ENCODE measurements at regions not wholly inside any gene's neighbourhood (a gene's known extent, or its start where the extent isn't known, plus 50 kb on each side); places are given as distances from the start of the nearest gene placed in this dataset.

- Histone ChIP-seq H2BK120ac (ENCODE audit: low read depth, low read length) (no peak overlapping the region), H4K91ac (ENCODE audit: low read depth, low read length, poor library complexity) (no peak overlapping the region), H3K27me3 (ENCODE audit: control insufficient read depth in 3 of 3, insufficient read depth in 3 of 3, low read depth in 1 of 3, low read length in 3 of 3) (peaks cover 0 to 6% (median 0%) of the 10 kb centered on the region in 3 experiments), H4K8ac (ENCODE audit: low read depth, low read length) (no peak overlapping the region), H3K79me1 (ENCODE audit: low read depth, low read length) (peaks cover 4% of the 10 kb centered on the region), H3K36me3 (replicated peaks in 1 of 2; ENCODE audit: control insufficient read depth in 2 of 2, insufficient read depth in 2 of 2, low read length in 2 of 2) (peaks cover 0 to 2% of the 10 kb centered on the region in 2 donors), H3K4me1 (ENCODE audit: control insufficient read depth in 2 of 2, insufficient read depth in 1 of 2, low read depth in 1 of 2, low read length in 2 of 2) (no peaks in the 10 kb centered on the region), H2AK5ac (ENCODE audit: low read depth, low read length) (no peak overlapping the region), H2BK5ac (ENCODE audit: low read length) (no peak overlapping the region), H2AFZ (ENCODE audit: low read length) (no peak overlapping the region), H3K14ac (ENCODE audit: low read length) (peak overlapping the region; percentile 17), H3K27ac (replicated peaks; ENCODE audit: low read length) (no peak overlapping the region), H3K18ac (ENCODE audit: low read length) (peak overlapping the region; percentile 71), H3K9ac (ENCODE audit: low read depth, low read length, poor library complexity) (peak overlapping the region; percentile 21), H3K9me3 (replicated peaks in 1 of 2; ENCODE audit: control insufficient read depth in 2 of 2, insufficient read depth in 1 of 2, low read depth in 1 of 2, low read length in 2 of 2) (peaks cover 0 to 17% of the 10 kb centered on the region in 2 donors), H3K4ac (ENCODE audit: low read length) (no peak overlapping the region), H2BK12ac (ENCODE audit: low read length) (no peak overlapping the region), H3K4me2 (ENCODE audit: insufficient read depth, low read length, poor library complexity, severe bottlenecking) (no peak overlapping the region), H3K4me3 (ENCODE audit: low read length in 2 of 2) (peak overlapping the region in 1 of 2 donors; percentile 38), H2BK15ac (ENCODE audit: low read length) (peak overlapping the region; percentile 39), H3K23ac (ENCODE audit: low read depth, low read length, poor library complexity) (peak overlapping the region; percentile 17)
- no peak for DNase-seq (ENCODE audit: low spot score)
- WGBS, 2 donors (ENCODE audit: extremely low coverage in 2 of 2, insufficient read length in 2 of 2, insufficient replicate concordance in 1 of 2): no CpG with 5 or more reads among the region's 11 CpGs
Measured at GRCh38 chr22:49693416-49693815, 134.3 kb downstream of the BRD1 start.

- H3K79me1 ChIP-seq (ENCODE audit: low read depth, low read length): peaks cover 4% of the 10 kb centered on the region
- no peak overlapping the region for H2AK5ac ChIP-seq (ENCODE audit: low read depth, low read length)
- no peak overlapping the region for H3K23ac ChIP-seq (ENCODE audit: low read depth, low read length, poor library complexity)
- peaks cover 0 to 2% of the 10 kb centered on the region in 2 donors for H3K36me3 ChIP-seq (replicated peaks in 1 of 2; ENCODE audit: control insufficient read depth in 2 of 2, insufficient read depth in 2 of 2, low read length in 2 of 2)
- H3K18ac ChIP-seq (ENCODE audit: low read length): peak overlapping the region; percentile 8
- no peak overlapping the region for H3K4me2 ChIP-seq (ENCODE audit: insufficient read depth, low read length, poor library complexity, severe bottlenecking)
- WGBS, 2 donors (ENCODE audit: extremely low coverage in 2 of 2, insufficient read length in 2 of 2, insufficient replicate concordance in 1 of 2): no CpG with 5 or more reads among the region's 18 CpGs
- H3K4me3 ChIP-seq (ENCODE audit: low read length in 2 of 2): peak overlapping the region in 1 of 2 donors; percentile 56
- no peak overlapping the region for H3K9ac ChIP-seq (ENCODE audit: low read depth, low read length, poor library complexity)
- H2BK120ac ChIP-seq (ENCODE audit: low read depth, low read length): no peak overlapping the region
- H3K4ac ChIP-seq (ENCODE audit: low read length): no peak overlapping the region
- peaks cover 0 to 6% (median 0%) of the 10 kb centered on the region in 3 experiments for H3K27me3 ChIP-seq (ENCODE audit: control insufficient read depth in 3 of 3, insufficient read depth in 3 of 3, low read depth in 1 of 3, low read length in 3 of 3)
- no peak overlapping the region for H2BK12ac ChIP-seq (ENCODE audit: low read length)
- peaks cover 0 to 16% of the 10 kb centered on the region in 2 donors for H3K9me3 ChIP-seq (replicated peaks in 1 of 2; ENCODE audit: control insufficient read depth in 2 of 2, insufficient read depth in 1 of 2, low read depth in 1 of 2, low read length in 2 of 2)
- no peak for DNase-seq (ENCODE audit: low spot score)
- H3K14ac ChIP-seq (ENCODE audit: low read length): peak overlapping the region; percentile 82
- no peak overlapping the region for H4K91ac ChIP-seq (ENCODE audit: low read depth, low read length, poor library complexity)
- no peaks in the 10 kb centered on the region for H3K4me1 ChIP-seq (ENCODE audit: control insufficient read depth in 2 of 2, insufficient read depth in 1 of 2, low read depth in 1 of 2, low read length in 2 of 2)
- no peak overlapping the region for H4K8ac ChIP-seq (ENCODE audit: low read depth, low read length)
- no peak overlapping the region for H3K27ac ChIP-seq (replicated peaks; ENCODE audit: low read length)
- no peak overlapping the region for H2AFZ ChIP-seq (ENCODE audit: low read length)
- no peak overlapping the region for H2BK15ac ChIP-seq (ENCODE audit: low read length)
- no peak overlapping the region for H2BK5ac ChIP-seq (ENCODE audit: low read length)
Measured at GRCh38 chr22:49692499-49693225, 135.0 kb downstream of the BRD1 start.

GRCh38 chr22:49691256-49691655 lies 136.4 kb downstream of the BRD1 start:
- no CpG with 5 or more reads among the region's 3 CpGs for WGBS, 2 donors (ENCODE audit: extremely low coverage in 2 of 2, insufficient read length in 2 of 2, insufficient replicate concordance in 1 of 2)
- Histone ChIP-seq H2BK120ac (ENCODE audit: low read depth, low read length) (no peak overlapping the region), H3K4me3 (ENCODE audit: low read length in 2 of 2) (no peak overlapping the region), H2BK12ac (ENCODE audit: low read length) (no peak overlapping the region), H3K4me1 (ENCODE audit: control insufficient read depth in 2 of 2, insufficient read depth in 1 of 2, low read depth in 1 of 2, low read length in 2 of 2) (no peaks in the 10 kb centered on the region), H3K79me1 (ENCODE audit: low read depth, low read length) (peaks cover 4% of the 10 kb centered on the region), H2AK5ac (ENCODE audit: low read depth, low read length) (no peak overlapping the region), H2BK5ac (ENCODE audit: low read length) (no peak overlapping the region), H4K91ac (ENCODE audit: low read depth, low read length, poor library complexity) (no peak overlapping the region), H3K23ac (ENCODE audit: low read depth, low read length, poor library complexity) (no peak overlapping the region), H2AFZ (ENCODE audit: low read length) (no peak overlapping the region), H3K9ac (ENCODE audit: low read depth, low read length, poor library complexity) (no peak overlapping the region), H3K9me3 (replicated peaks in 1 of 2; ENCODE audit: control insufficient read depth in 2 of 2, insufficient read depth in 1 of 2, low read depth in 1 of 2, low read length in 2 of 2) (peaks cover 0 to 18% of the 10 kb centered on the region in 2 donors), H3K18ac (ENCODE audit: low read length) (no peak overlapping the region), H3K14ac (ENCODE audit: low read length) (peak overlapping the region; percentile 56), H3K27ac (replicated peaks; ENCODE audit: low read length) (no peak overlapping the region), H3K27me3 (ENCODE audit: control insufficient read depth in 3 of 3, insufficient read depth in 3 of 3, low read depth in 1 of 3, low read length in 3 of 3) (peaks cover 0 to 9% (median 0%) of the 10 kb centered on the region in 3 experiments), H3K4me2 (ENCODE audit: insufficient read depth, low read length, poor library complexity, severe bottlenecking) (no peak overlapping the region), H2BK15ac (ENCODE audit: low read length) (no peak overlapping the region), H4K8ac (ENCODE audit: low read depth, low read length) (no peak overlapping the region), H3K4ac (ENCODE audit: low read length) (no peak overlapping the region), H3K36me3 (replicated peaks in 1 of 2; ENCODE audit: control insufficient read depth in 2 of 2, insufficient read depth in 2 of 2, low read length in 2 of 2) (peaks cover 0 to 2% of the 10 kb centered on the region in 2 donors)
- no peak for DNase-seq (ENCODE audit: low spot score)

GRCh38 chr22:49690454-49690853 lies 137.2 kb downstream of the BRD1 start:
- Histone ChIP-seq H4K8ac (ENCODE audit: low read depth, low read length) (no peak overlapping the region), H3K4ac (ENCODE audit: low read length) (no peak overlapping the region)
- no CpG with 5 or more reads among the region's 16 CpGs for WGBS, 2 donors (ENCODE audit: extremely low coverage in 2 of 2, insufficient read length in 2 of 2, insufficient replicate concordance in 1 of 2)

More at GRCh38 chr22:49690454-49690853, 137.2 kb downstream of the BRD1 start:
- peaks cover 0 to 18% of the 10 kb centered on the region in 2 donors for H3K9me3 ChIP-seq (replicated peaks in 1 of 2; ENCODE audit: control insufficient read depth in 2 of 2, insufficient read depth in 1 of 2, low read depth in 1 of 2, low read length in 2 of 2)
- H3K4me3 ChIP-seq (ENCODE audit: low read length in 2 of 2): no peak overlapping the region
- H3K4me1 ChIP-seq (ENCODE audit: control insufficient read depth in 2 of 2, insufficient read depth in 1 of 2, low read depth in 1 of 2, low read length in 2 of 2): no peaks in the 10 kb centered on the region
- no peak overlapping the region for H4K91ac ChIP-seq (ENCODE audit: low read depth, low read length, poor library complexity)
- no peak for DNase-seq (ENCODE audit: low spot score)
- peaks cover 0 to 9% (median 0%) of the 10 kb centered on the region in 3 experiments for H3K27me3 ChIP-seq (ENCODE audit: control insufficient read depth in 3 of 3, insufficient read depth in 3 of 3, low read depth in 1 of 3, low read length in 3 of 3)
- no peak overlapping the region for H3K27ac ChIP-seq (replicated peaks; ENCODE audit: low read length)
- H3K14ac ChIP-seq (ENCODE audit: low read length): no peak overlapping the region
- no peak overlapping the region for H3K9ac ChIP-seq (ENCODE audit: low read depth, low read length, poor library complexity)
- no peak overlapping the region for H2BK120ac ChIP-seq (ENCODE audit: low read depth, low read length)
- H3K23ac ChIP-seq (ENCODE audit: low read depth, low read length, poor library complexity): no peak overlapping the region
- no peak overlapping the region for H3K4me2 ChIP-seq (ENCODE audit: insufficient read depth, low read length, poor library complexity, severe bottlenecking)
- no peak overlapping the region for H2BK15ac ChIP-seq (ENCODE audit: low read length)
- H2AK5ac ChIP-seq (ENCODE audit: low read depth, low read length): no peak overlapping the region
- no peak overlapping the region for H3K18ac ChIP-seq (ENCODE audit: low read length)
- no peak overlapping the region for H2BK5ac ChIP-seq (ENCODE audit: low read length)
- H3K36me3 ChIP-seq (replicated peaks in 1 of 2; ENCODE audit: control insufficient read depth in 2 of 2, insufficient read depth in 2 of 2, low read length in 2 of 2): peaks cover 0 to 2% of the 10 kb centered on the region in 2 donors
- H2AFZ ChIP-seq (ENCODE audit: low read length): no peak overlapping the region
- no peak overlapping the region for H2BK12ac ChIP-seq (ENCODE audit: low read length)
- peaks cover 4% of the 10 kb centered on the region for H3K79me1 ChIP-seq (ENCODE audit: low read depth, low read length)
